Tibial nerve (tissue), 4 donors: ENCODE measurements at regions not wholly inside any gene's neighbourhood (a gene's known extent, or its start where the extent isn't known, plus 50 kb on each side); places are given as distances from the start of the nearest gene placed in this dataset.
"Not testable (repeated sequence)": the region's sequence is repeated elsewhere in the genome, so short reads cannot be mapped to it uniquely, and the experiment has no call there.

Source experiments
- DNase-seq, 2 donors: peaks; one replicate each; pipeline ENCODE4 v3.0.0-alpha.2; 2019; ENCODE audit warnings: low spot score in 2 of 2
- H3K27ac ChIP-seq, 4 donors: fragments of 200-600 bp; sonication (generic) in 3 of 4; one replicate each; pipeline ENCODE4 v1.5.1; 2017 to 2019; ENCODE audit warnings: mild to moderate bottlenecking in 1 of 4
- H3K27me3 ChIP-seq, 2 donors: fragments of 200-600 bp; sonication (generic) in 1 of 2; one replicate each; pipeline versions ENCODE4 v1.5.1 to v1.6.0; 2017 to 2019
- H3K36me3 ChIP-seq, 3 donors: fragments of 200-600 bp; sonication (generic); one replicate each; pipeline ENCODE4 v1.5.1; 2018 to 2019
- H3K4me1 ChIP-seq, 4 donors: fragments of 200-600 bp; sonication (generic) in 3 of 4; one replicate each; pipeline ENCODE4 v1.5.1; 2017 to 2019
- H3K4me3 ChIP-seq, 4 donors: fragments of 200-600 bp; sonication (generic) in 3 of 4; one replicate each; pipeline ENCODE4 v1.5.1; 2017 to 2019; ENCODE audit warnings: mild to moderate bottlenecking in 1 of 4, moderate library complexity in 1 of 4
- H3K9me3 ChIP-seq, 4 donors: fragments of 200-600 bp; sonication (generic) in 3 of 4; one replicate each; pipeline ENCODE4 v1.5.1; 2017 to 2019
- EP300 ChIP-seq, 2 donors: sonication (generic); formaldehyde crosslinking; IDR thresholded peaks; one replicate each; pipeline ENCODE4 v1.6.1; 2017; ENCODE audit warnings: antibody characterized with exemption in 2 of 2, mild to moderate bottlenecking in 1 of 2
- POLR2A ChIP-seq, 2 donors: fragments of 450-650 bp; IDR thresholded peaks; one replicate each; pipeline ENCODE4 v1.6.1; 2017; ENCODE audit warnings: antibody characterized with exemption in 2 of 2, mild to moderate bottlenecking in 2 of 2, moderate library complexity in 2 of 2
- WGBS, 2 donors: methylation state at CpG; one replicate each; pipeline ENCODE4 v1.1.5; 2018; 5-methylcytosine and 5-hydroxymethylcytosine counted together
- TF ChIP-seq, protein P1 (sequence below), 5 experiments: fragments of 200-600 bp in 3 of 5; fragments of 450-650 bp in 2 of 5; sonication (generic) in 3 of 5; IDR thresholded peaks; one replicate each; pipeline ENCODE4 v1.5.1; 2016 to 2019; ENCODE audit warnings: antibody characterized with exemption in 5 of 5, mild to moderate bottlenecking in 3 of 5, moderate library complexity in 2 of 5

- WGBS, 2 donors, result 84 to 88% methylated on average over 4 of the region's 4 CpGs
- no peak overlapping the region for H3K27ac ChIP-seq
- H3K27me3 ChIP-seq, result no peaks in the 10 kb centered on the region
These were observed 85.5 kb downstream of the TRIM43 start for GRCh38 chr2:95677346-95677745.

DNA sequence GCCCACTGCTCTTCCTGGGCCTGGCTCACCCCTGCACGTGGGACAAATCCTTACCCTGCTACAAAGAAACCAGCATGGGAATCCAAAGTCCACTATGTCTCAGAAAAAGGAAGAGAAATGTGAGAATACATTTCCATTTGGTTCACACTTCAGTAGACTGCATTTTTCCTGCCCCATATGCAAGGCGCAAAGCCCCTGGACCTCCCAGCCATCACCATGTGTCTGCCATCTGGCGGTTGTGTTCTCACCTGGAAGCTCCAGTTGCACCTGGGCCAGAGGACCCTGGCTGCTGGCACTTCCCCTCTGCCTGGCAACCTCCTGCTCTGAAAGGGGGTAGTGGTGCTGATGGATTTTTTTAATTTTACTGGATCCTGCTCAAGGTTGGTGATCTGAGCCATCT, 86.0 kb downstream of the TRIM43 start:
- not testable (repeated sequence) for H3K9me3 ChIP-seq, H3K27ac ChIP-seq, H3K27me3 ChIP-seq, H3K4me3 ChIP-seq, H3K4me1 ChIP-seq, DNase-seq, H3K36me3 ChIP-seq
- WGBS, 2 donors, result 59 to 67% methylated on average over 3 of the region's 3 CpGs

More at GRCh38 chr2:95677346-95677745, 85.5 kb downstream of the TRIM43 start:
- Histone ChIP-seq H3K4me1 (peaks cover 0 to 3% (median 1%) of the 10 kb centered on the region in 4 donors), H3K36me3 (no peaks in the 10 kb centered on the region), H3K9me3 (no peaks in the 10 kb centered on the region), H3K4me3 (no peak overlapping the region)
- no peak for DNase-seq
- TF ChIP-seq EP300 (IDR thresholded peaks at IDR 0.05), result no peak
- TF ChIP-seq, protein P1, sequence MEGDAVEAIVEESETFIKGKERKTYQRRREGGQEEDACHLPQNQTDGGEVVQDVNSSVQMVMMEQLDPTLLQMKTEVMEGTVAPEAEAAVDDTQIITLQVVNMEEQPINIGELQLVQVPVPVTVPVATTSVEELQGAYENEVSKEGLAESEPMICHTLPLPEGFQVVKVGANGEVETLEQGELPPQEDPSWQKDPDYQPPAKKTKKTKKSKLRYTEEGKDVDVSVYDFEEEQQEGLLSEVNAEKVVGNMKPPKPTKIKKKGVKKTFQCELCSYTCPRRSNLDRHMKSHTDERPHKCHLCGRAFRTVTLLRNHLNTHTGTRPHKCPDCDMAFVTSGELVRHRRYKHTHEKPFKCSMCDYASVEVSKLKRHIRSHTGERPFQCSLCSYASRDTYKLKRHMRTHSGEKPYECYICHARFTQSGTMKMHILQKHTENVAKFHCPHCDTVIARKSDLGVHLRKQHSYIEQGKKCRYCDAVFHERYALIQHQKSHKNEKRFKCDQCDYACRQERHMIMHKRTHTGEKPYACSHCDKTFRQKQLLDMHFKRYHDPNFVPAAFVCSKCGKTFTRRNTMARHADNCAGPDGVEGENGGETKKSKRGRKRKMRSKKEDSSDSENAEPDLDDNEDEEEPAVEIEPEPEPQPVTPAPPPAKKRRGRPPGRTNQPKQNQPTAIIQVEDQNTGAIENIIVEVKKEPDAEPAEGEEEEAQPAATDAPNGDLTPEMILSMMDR (IDR thresholded peaks at IDR 0.05), result no peak
- TF ChIP-seq POLR2A (IDR thresholded peaks at IDR 0.05), result no peak

- 80 to 94% methylated on average over 1 of the region's 1 CpG for WGBS, 2 donors
- H3K27me3 ChIP-seq, H3K9me3 ChIP-seq, H3K4me3 ChIP-seq, H3K36me3 ChIP-seq, DNase-seq, H3K27ac ChIP-seq: not testable (repeated sequence)
- H3K4me1 ChIP-seq, result peaks cover 0 to 15% (median 7%) of the 10 kb centered on the region in 4 donors
These were observed 89.4 kb downstream of the TRIM43 start for GRCh38 chr2:95681158-95681557.

DNA sequence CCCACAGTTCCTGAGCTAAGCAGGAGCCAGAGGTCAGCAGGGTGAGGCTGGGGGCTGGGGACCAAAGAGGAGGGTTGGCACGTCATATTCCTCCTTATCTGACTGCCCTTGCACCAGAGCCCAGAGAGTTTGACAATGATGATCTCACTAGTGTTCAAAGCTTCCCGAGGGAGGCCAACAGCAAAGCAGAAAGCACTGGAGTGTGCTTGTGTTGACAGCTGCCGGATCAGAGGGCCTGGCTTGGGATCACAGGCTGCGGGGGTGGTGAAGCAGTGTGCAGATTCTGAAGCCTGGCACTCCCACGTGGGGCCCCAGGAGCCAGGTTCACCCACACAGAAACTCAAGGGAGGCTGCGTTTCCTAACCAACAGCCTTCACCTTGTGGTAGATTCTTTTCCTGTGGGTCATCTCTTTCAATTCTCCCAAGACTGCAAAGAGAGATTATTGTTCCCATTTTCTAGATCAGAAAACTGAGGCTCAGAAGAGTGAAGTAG, 89.8 kb downstream of the TRIM43 start:
- not testable (repeated sequence) for H3K9me3 ChIP-seq, H3K27me3 ChIP-seq, H3K27ac ChIP-seq, H3K4me3 ChIP-seq, DNase-seq, H3K36me3 ChIP-seq
- WGBS, 2 donors, result 34 to 40% methylated on average over 6 of the region's 6 CpGs
- H3K4me1 ChIP-seq, result peaks cover 0 to 20% (median 7%) of the 10 kb centered on the region in 4 donors

GRCh38 chr2:95682889-95683517, 91.2 kb downstream of the TRIM43 start:
- H3K36me3 ChIP-seq, H3K9me3 ChIP-seq, H3K27me3 ChIP-seq, DNase-seq: not testable (repeated sequence)
- H3K4me1 ChIP-seq, result peaks cover 0 to 30% (median 7%) of the 10 kb centered on the region in 4 donors
- 4 to 6% methylated on average over 19 of the region's 19 CpGs for WGBS, 2 donors
- H3K27ac ChIP-seq, result peak overlapping the region; percentile 31 to 81 (median 59)
- H3K4me3 ChIP-seq, result peak overlapping the region; percentile 28 to 60 (median 50)

DNA sequence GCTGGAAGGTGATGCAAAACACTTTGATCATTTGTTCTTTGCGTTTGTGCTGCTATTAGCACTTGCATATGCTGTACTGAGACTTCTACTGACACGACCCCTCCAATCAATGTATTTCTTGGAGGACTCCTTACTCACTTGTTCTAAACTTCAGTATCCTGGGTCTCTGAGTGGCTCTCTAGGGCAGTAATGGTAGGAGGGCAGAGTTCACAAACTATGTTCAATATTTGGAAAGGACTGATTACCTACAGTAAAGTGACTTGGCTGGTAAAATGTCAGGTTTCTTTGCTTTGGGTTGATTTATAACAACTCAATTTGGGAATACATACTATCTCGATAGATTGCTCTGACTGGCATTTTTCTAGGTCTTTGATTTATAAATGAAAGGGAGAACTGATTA, 93.7 kb downstream of the TRIM43 start:
- H3K27me3 ChIP-seq, result no peaks in the 10 kb centered on the region
- TF ChIP-seq POLR2A (IDR thresholded peaks at IDR 0.05) (no peak), EP300 (IDR thresholded peaks at IDR 0.05) (no peak)
- TF ChIP-seq, protein P1 (IDR thresholded peaks at IDR 0.05), result no peak
- DNase-seq, result no peak
- H3K9me3 ChIP-seq, result no peaks in the 10 kb centered on the region
- H3K36me3 ChIP-seq, result no peaks in the 10 kb centered on the region
- peaks cover 0 to 30% (median 7%) of the 10 kb centered on the region in 4 donors for H3K4me1 ChIP-seq
- no peak overlapping the region for H3K4me3 ChIP-seq
- peak overlapping the region in 2 of 4 donors; percentile 4 to 55 for H3K27ac ChIP-seq
- 71 to 72% methylated on average over 3 of the region's 3 CpGs for WGBS, 2 donors

- 35 to 43% methylated on average over 5 of the region's 5 CpGs for WGBS, 2 donors
- H3K27ac ChIP-seq, result peak overlapping the region in 2 of 4 donors; percentile 4 to 55
- H3K4me3 ChIP-seq, H3K27me3 ChIP-seq, H3K9me3 ChIP-seq, H3K36me3 ChIP-seq: not testable (repeated sequence)
- DNase-seq, result peak in 1 of 2 donors; percentile 57
- peaks cover 0 to 30% (median 7%) of the 10 kb centered on the region in 4 donors for H3K4me1 ChIP-seq
These were observed 94.4 kb downstream of the TRIM43 start for GRCh38 chr2:95686056-95686825.
